SU-DHL-6 (cell line): ENCODE measurements at regions not wholly inside any gene's neighbourhood (a gene's known extent, or its start where the extent isn't known, plus 50 kb on each side); places are given as distances from the start of the nearest gene placed in this dataset.

Experiments
- EZH2phosphoT487 ChIP-seq: fragments of 200-600 bp; sonication (generic), shearing (Covaris generic); conservative IDR thresholded peaks from 2 replicates; pipeline ENCODE4 v1.6.1; 2018; ENCODE audit warnings: mild to moderate bottlenecking, antibody characterized with exemption, low read length, moderate library complexity, mixed read lengths
- TF ChIP-seq, protein P1 (sequence below): fragments of 200-600 bp; sonication (generic); IDR thresholded peaks from one replicate; pipeline ENCODE4 v1.5.1; 2017; ENCODE audit warnings: antibody characterized with exemption, mild to moderate bottlenecking, low read length, moderate library complexity; ENCODE audit not compliant: insufficient read depth, poor library complexity, severe bottlenecking

- TF ChIP-seq, protein P1, sequence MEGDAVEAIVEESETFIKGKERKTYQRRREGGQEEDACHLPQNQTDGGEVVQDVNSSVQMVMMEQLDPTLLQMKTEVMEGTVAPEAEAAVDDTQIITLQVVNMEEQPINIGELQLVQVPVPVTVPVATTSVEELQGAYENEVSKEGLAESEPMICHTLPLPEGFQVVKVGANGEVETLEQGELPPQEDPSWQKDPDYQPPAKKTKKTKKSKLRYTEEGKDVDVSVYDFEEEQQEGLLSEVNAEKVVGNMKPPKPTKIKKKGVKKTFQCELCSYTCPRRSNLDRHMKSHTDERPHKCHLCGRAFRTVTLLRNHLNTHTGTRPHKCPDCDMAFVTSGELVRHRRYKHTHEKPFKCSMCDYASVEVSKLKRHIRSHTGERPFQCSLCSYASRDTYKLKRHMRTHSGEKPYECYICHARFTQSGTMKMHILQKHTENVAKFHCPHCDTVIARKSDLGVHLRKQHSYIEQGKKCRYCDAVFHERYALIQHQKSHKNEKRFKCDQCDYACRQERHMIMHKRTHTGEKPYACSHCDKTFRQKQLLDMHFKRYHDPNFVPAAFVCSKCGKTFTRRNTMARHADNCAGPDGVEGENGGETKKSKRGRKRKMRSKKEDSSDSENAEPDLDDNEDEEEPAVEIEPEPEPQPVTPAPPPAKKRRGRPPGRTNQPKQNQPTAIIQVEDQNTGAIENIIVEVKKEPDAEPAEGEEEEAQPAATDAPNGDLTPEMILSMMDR: no peak
- no peak for TF ChIP-seq EZH2phosphoT487
These were observed 162.3 kb downstream of the TUSC7 start for GRCh38 chr3:116871905-116872304.
